GM23338 (cell line): ENCODE measurements at regions not wholly inside any gene's neighbourhood (a gene's known extent, or its start where the extent isn't known, plus 50 kb on each side); places are given as distances from the start of the nearest gene placed in this dataset.

Experiments used
- ATAC-seq: fragments of 200-7000 bp; cut with Tn5 transposase; 3 replicates; pipeline ENCODE4 v1.9.1; 2020
- DNase-seq: peaks from one replicate; pipeline ENCODE4 v3.0.0-alpha.2; 2015; ENCODE audit warnings: low spot score
- H2AFZ ChIP-seq: fragments of 200-600 bp; sonication (generic); 2 replicates; pipeline ENCODE4 v1.8.0; 2016; ENCODE audit warnings: antibody characterized with exemption, mild to moderate bottlenecking, moderate library complexity
- H3F3A ChIP-seq: fragments of 200-600 bp; sonication (generic); replicated peaks from 2 replicates; pipeline ENCODE4 v1.8.0; 2017; ENCODE audit warnings: antibody characterized with exemption, mixed run types, low read depth
- H3K27ac ChIP-seq: fragments of 200-600 bp; sonication (generic); 2 replicates; pipeline ENCODE4 v1.6.1; 2016; ENCODE audit warnings: low read depth
- H3K27me3 ChIP-seq: fragments of 200-600 bp; sonication (generic); 2 replicates; pipeline ENCODE4 v1.8.0; 2016; ENCODE audit warnings: mild to moderate bottlenecking, mixed run types, moderate library complexity; ENCODE audit not compliant: insufficient read depth
- H3K36me3 ChIP-seq: fragments of 200-600 bp; sonication (generic); 2 replicates; pipeline ENCODE4 v1.8.0; 2016; ENCODE audit warnings: mild to moderate bottlenecking; ENCODE audit not compliant: insufficient read depth
- H3K4me1 ChIP-seq: fragments of 200-600 bp; sonication (generic); 2 replicates; pipeline ENCODE4 v1.8.0; 2016; ENCODE audit warnings: mild to moderate bottlenecking, moderate library complexity; ENCODE audit not compliant: insufficient read depth
- H3K4me2 ChIP-seq: fragments of 200-600 bp; sonication (generic); 2 replicates; pipeline ENCODE4 v1.7.1; 2017; ENCODE audit warnings: mixed run types
- H3K4me3 ChIP-seq: fragments of 200-600 bp; sonication (generic); 2 replicates; pipeline ENCODE4 v1.6.1; 2016; ENCODE audit warnings: mixed run types
- H3K79me2 ChIP-seq: fragments of 200-600 bp; sonication (generic); replicated peaks from 2 replicates; pipeline ENCODE4 v1.8.0; 2017; ENCODE audit warnings: mild to moderate bottlenecking; ENCODE audit not compliant: insufficient read depth
- H3K9me2 ChIP-seq: fragments of 200-600 bp; sonication (generic); 2 replicates; pipeline ENCODE4 v1.8.0; 2017; ENCODE audit not compliant: insufficient read depth
- H4K20me1 ChIP-seq: fragments of 200-600 bp; sonication (generic); replicated peaks from 2 replicates; pipeline ENCODE4 v1.8.0; 2017; ENCODE audit warnings: mild to moderate bottlenecking; ENCODE audit not compliant: insufficient read depth
- H3K27ac Mint-ChIP-seq: 2 replicates; pipeline ENCODE4 v1.8.0; 2020; ENCODE audit warnings: inconsistent platforms, mild to moderate bottlenecking, moderate library complexity, mixed read lengths
- H3K27me3 Mint-ChIP-seq: 3 replicates; pipeline ENCODE4 v1.8.0; 2022; ENCODE audit warnings: low read depth, mild to moderate bottlenecking, moderate library complexity, mixed read lengths, inconsistent platforms; ENCODE audit not compliant: insufficient read depth, poor library complexity
- H3K36me3 Mint-ChIP-seq: 3 replicates; pipeline ENCODE4 v1.8.0; 2021; ENCODE audit warnings: low read depth, mild to moderate bottlenecking, inconsistent platforms, moderate library complexity, mixed read lengths
- H3K4me1 Mint-ChIP-seq: 3 replicates; pipeline ENCODE4 v1.8.0; 2020; ENCODE audit warnings: mild to moderate bottlenecking, inconsistent platforms, mixed read lengths
- H3K4me3 Mint-ChIP-seq: 3 replicates; pipeline ENCODE4 v1.8.0; 2021; ENCODE audit warnings: moderate library complexity, mild to moderate bottlenecking, inconsistent platforms, mixed read lengths
- H3K9me3 Mint-ChIP-seq: 3 replicates; pipeline ENCODE4 v1.8.0; 2020; ENCODE audit warnings: moderate library complexity, mild to moderate bottlenecking, inconsistent platforms, mixed read lengths
- EZH2 ChIP-seq: fragments of 200-600 bp; sonication (generic); IDR thresholded peaks from one replicate; pipeline ENCODE4 v1.8.0; 2017; ENCODE audit warnings: antibody characterized with exemption, mild to moderate bottlenecking, low read depth; ENCODE audit not compliant: unreplicated experiment
- EZH2phosphoT487 ChIP-seq: fragments of 200-600 bp; sonication (generic); IDR thresholded peaks from one replicate; pipeline ENCODE4 v1.8.1; 2018; ENCODE audit warnings: antibody characterized with exemption; ENCODE audit not compliant: unreplicated experiment
- JUNB ChIP-seq: IDR thresholded peaks from one replicate; pipeline ENCODE4 v1.6.1; 2016; ENCODE audit warnings: antibody characterized with exemption; ENCODE audit not compliant: unreplicated experiment
- NANOG ChIP-seq: IDR thresholded peaks from 2 replicates; pipeline ENCODE4 v1.6.1; 2016; ENCODE audit warnings: antibody characterized with exemption, borderline replicate concordance
- STAT1 ChIP-seq: IDR thresholded peaks from one replicate; pipeline ENCODE4 v1.6.1; 2016; ENCODE audit warnings: antibody characterized with exemption; ENCODE audit not compliant: unreplicated experiment
- ZNF114 ChIP-seq: fragments of 250-450 bp; sonication (Bioruptor Pico); IDR thresholded peaks from 2 replicates; pipeline ENCODE4 v1.5.0; 2020; ENCODE audit warnings: mild to moderate bottlenecking, moderate library complexity
- TF ChIP-seq, protein P1 (sequence below), 2 experiments: fragments of 200-600 bp in 1 of 2; sonication (generic) in 1 of 2; conservative IDR thresholded peaks; 2 replicates each; pipeline versions ENCODE4 v1.5.1 to v1.6.1; 2016 to 2017; ENCODE audit warnings: antibody characterized with exemption in 2 of 2, low read depth in 2 of 2, mild to moderate bottlenecking in 2 of 2, moderate library complexity in 1 of 2
- TF ChIP-seq, protein P2 (sequence below): IDR thresholded peaks from 2 replicates; pipeline ENCODE4 v1.6.1; 2016; ENCODE audit warnings: antibody characterized with exemption
- TF ChIP-seq, protein P3 (sequence below): IDR thresholded peaks from one replicate; pipeline ENCODE4 v1.6.1; 2018; ENCODE audit warnings: antibody characterized with exemption; ENCODE audit not compliant: unreplicated experiment

DNA sequence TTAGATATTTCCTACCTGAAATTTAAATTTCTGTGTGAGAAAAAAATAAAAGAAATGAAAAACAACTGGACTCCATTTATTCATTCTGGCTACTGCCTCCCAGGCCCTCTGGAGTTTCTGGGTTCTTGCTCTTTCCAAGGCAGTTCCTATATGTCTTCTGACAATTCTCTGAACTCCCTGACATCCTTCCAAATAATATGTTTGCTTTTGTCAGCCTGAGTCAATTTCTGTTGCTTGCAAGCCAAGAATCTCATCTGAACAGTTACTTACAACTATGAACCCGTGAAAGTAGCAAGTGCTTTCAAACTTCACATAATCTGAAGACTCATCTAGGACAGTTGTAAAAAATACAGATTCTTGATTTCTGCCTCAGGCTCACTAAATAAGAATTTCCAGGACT is 216.7 kb upstream of the NPVF start:
- Histone ChIP-seq H2AFZ (no peak overlapping the region), H3K36me3 (no peaks in the 10 kb centered on the region), H3K9me2 (no peaks in the 10 kb centered on the region), H3K4me1 (no peaks in the 10 kb centered on the region), H3K27ac (no peak overlapping the region), H4K20me1 (no peaks in the 10 kb centered on the region), H3K4me2 (no peak overlapping the region), H3K79me2 (no peaks in the 10 kb centered on the region), H3F3A (no peaks in the 10 kb centered on the region), H3K4me3 (no peak overlapping the region), H3K27me3 (no peaks in the 10 kb centered on the region)
- ATAC-seq (no peak), DNase-seq (no peak)
- H3K27ac Mint-ChIP-seq, result no peak overlapping the region
- H3K4me1 Mint-ChIP-seq, result no peaks in the 10 kb centered on the region
- H3K9me3 Mint-ChIP-seq, result peaks cover 40% of the 10 kb centered on the region
- peaks cover 4% of the 10 kb centered on the region for H3K27me3 Mint-ChIP-seq
- no peak overlapping the region for H3K4me3 Mint-ChIP-seq
- H3K36me3 Mint-ChIP-seq, result peaks cover 7% of the 10 kb centered on the region; the same call in 1 of the 3 replicates
- TF ChIP-seq, protein P1, sequence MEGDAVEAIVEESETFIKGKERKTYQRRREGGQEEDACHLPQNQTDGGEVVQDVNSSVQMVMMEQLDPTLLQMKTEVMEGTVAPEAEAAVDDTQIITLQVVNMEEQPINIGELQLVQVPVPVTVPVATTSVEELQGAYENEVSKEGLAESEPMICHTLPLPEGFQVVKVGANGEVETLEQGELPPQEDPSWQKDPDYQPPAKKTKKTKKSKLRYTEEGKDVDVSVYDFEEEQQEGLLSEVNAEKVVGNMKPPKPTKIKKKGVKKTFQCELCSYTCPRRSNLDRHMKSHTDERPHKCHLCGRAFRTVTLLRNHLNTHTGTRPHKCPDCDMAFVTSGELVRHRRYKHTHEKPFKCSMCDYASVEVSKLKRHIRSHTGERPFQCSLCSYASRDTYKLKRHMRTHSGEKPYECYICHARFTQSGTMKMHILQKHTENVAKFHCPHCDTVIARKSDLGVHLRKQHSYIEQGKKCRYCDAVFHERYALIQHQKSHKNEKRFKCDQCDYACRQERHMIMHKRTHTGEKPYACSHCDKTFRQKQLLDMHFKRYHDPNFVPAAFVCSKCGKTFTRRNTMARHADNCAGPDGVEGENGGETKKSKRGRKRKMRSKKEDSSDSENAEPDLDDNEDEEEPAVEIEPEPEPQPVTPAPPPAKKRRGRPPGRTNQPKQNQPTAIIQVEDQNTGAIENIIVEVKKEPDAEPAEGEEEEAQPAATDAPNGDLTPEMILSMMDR (conservative IDR thresholded peaks at IDR 0.05; ENCODE audit: low read depth in 2 of 2), result no peak
- TF ChIP-seq NANOG (no peak), ZNF114 (CRISPR knock-in tag) (no peak), EZH2 (no peak), JUNB (no peak), EZH2phosphoT487 (no peak)
- TF ChIP-seq, protein P2, sequence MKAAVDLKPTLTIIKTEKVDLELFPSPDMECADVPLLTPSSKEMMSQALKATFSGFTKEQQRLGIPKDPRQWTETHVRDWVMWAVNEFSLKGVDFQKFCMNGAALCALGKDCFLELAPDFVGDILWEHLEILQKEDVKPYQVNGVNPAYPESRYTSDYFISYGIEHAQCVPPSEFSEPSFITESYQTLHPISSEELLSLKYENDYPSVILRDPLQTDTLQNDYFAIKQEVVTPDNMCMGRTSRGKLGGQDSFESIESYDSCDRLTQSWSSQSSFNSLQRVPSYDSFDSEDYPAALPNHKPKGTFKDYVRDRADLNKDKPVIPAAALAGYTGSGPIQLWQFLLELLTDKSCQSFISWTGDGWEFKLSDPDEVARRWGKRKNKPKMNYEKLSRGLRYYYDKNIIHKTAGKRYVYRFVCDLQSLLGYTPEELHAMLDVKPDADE, result no peak
- TF ChIP-seq, protein P3, sequence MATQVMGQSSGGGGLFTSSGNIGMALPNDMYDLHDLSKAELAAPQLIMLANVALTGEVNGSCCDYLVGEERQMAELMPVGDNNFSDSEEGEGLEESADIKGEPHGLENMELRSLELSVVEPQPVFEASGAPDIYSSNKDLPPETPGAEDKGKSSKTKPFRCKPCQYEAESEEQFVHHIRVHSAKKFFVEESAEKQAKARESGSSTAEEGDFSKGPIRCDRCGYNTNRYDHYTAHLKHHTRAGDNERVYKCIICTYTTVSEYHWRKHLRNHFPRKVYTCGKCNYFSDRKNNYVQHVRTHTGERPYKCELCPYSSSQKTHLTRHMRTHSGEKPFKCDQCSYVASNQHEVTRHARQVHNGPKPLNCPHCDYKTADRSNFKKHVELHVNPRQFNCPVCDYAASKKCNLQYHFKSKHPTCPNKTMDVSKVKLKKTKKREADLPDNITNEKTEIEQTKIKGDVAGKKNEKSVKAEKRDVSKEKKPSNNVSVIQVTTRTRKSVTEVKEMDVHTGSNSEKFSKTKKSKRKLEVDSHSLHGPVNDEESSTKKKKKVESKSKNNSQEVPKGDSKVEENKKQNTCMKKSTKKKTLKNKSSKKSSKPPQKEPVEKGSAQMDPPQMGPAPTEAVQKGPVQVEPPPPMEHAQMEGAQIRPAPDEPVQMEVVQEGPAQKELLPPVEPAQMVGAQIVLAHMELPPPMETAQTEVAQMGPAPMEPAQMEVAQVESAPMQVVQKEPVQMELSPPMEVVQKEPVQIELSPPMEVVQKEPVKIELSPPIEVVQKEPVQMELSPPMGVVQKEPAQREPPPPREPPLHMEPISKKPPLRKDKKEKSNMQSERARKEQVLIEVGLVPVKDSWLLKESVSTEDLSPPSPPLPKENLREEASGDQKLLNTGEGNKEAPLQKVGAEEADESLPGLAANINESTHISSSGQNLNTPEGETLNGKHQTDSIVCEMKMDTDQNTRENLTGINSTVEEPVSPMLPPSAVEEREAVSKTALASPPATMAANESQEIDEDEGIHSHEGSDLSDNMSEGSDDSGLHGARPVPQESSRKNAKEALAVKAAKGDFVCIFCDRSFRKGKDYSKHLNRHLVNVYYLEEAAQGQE, result no peak

DNA sequence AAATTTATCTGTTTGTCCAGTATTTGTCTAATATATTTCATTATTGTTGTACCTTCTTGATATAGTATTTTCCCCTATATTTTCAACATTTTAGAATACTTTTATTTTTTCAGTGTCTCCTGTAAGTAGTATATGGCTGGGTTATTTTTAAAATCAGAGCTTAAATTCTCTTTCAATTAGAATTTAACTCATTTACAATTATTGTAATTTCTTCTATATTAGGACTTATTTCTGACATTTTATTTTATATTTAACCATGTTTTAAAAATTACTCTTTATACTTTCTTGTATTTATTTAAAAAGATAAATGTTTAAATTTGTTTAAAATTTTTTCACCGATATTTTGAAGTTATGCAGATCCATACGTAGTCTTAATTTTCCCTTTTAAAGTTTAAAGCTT is 220.0 kb upstream of the NPVF start:
- ATAC-seq, result no peak
- Histone ChIP-seq H3K4me1 (no peaks in the 10 kb centered on the region), H3K9me2 (no peaks in the 10 kb centered on the region), H3K79me2 (no peaks in the 10 kb centered on the region), H3K27me3 (no peaks in the 10 kb centered on the region), H3F3A (no peaks in the 10 kb centered on the region), H4K20me1 (no peaks in the 10 kb centered on the region), H3K4me2 (no peak overlapping the region), H3K36me3 (no peaks in the 10 kb centered on the region), H3K4me3 (no peak overlapping the region), H2AFZ (no peak overlapping the region), H3K27ac (no peak overlapping the region)
- Mint-ChIP-seq H3K9me3 (peaks cover 14% of the 10 kb centered on the region), H3K27ac (no peak overlapping the region), H3K4me3 (no peak overlapping the region), H3K27me3 (peaks cover 3% of the 10 kb centered on the region), H3K4me1 (no peaks in the 10 kb centered on the region), H3K36me3 (no peaks in the 10 kb centered on the region)
- DNase-seq, result no peak
- TF ChIP-seq, protein P3, result no peak
- no peak for TF ChIP-seq STAT1
